ENCODE measurements at regions not wholly inside any gene's neighbourhood (a gene's known extent, or its start where the extent isn't known, plus 50 kb on each side); places are given as distances from the start of the nearest gene placed in this dataset.
"Not testable (repeated sequence)": the region's sequence is repeated elsewhere in the genome, so short reads cannot be mapped to it uniquely, and the experiment has no call there.

- not testable (repeated sequence) for DNase-seq
Observed at GRCh38 chr16:31581065-31581464, 53.4 kb downstream of the AHSP start.

- not testable (repeated sequence) for DNase-seq
Observed at GRCh38 chr16:31601737-31602384, 74.2 kb downstream of the AHSP start.

- no peak for DNase-seq
Observed at GRCh38 chr16:31618130-31618529, 90.4 kb downstream of the AHSP start.

GRCh38 chr16:31636433-31636832 is 108.7 kb downstream of the AHSP start:
- no peak for DNase-seq

- no peak for DNase-seq
Observed at GRCh38 chr16:31641279-31641678, 113.6 kb downstream of the AHSP start.

- not testable (repeated sequence) for DNase-seq
Observed at GRCh38 chr16:31655674-31656073, 128.0 kb downstream of the AHSP start.

- DNase-seq: no peak
Observed at GRCh38 chr16:31664683-31665482, 137.2 kb downstream of the AHSP start.

GRCh38 chr16:31674686-31675085 is 147.0 kb downstream of the AHSP start:
- no peak for DNase-seq

GRCh38 chr16:31676731-31677130 is 149.0 kb downstream of the AHSP start:
- DNase-seq: no peak

- DNase-seq: no peak
Observed at GRCh38 chr16:31678649-31679325, 151.1 kb downstream of the AHSP start.

GRCh38 chr16:31689331-31689730 is 161.6 kb downstream of the AHSP start:
- not testable (repeated sequence) for DNase-seq

GRCh38 chr16:31692338-31692737 is 164.6 kb downstream of the AHSP start:
- not testable (repeated sequence) for DNase-seq

- DNase-seq: no peak
Observed at GRCh38 chr16:31693733-31694132, 166.0 kb downstream of the AHSP start.

GRCh38 chr16:31694461-31694860 is 166.8 kb downstream of the AHSP start:
- no peak for DNase-seq

GRCh38 chr16:31695667-31696066 is 168.0 kb downstream of the AHSP start:
- DNase-seq: no peak

GRCh38 chr16:31696968-31697743 is 169.5 kb downstream of the AHSP start:
- DNase-seq: no peak

GRCh38 chr16:31697744-31698125 is 170.0 kb downstream of the AHSP start:
- no peak for DNase-seq

GRCh38 chr16:31698901-31699300 is 171.2 kb downstream of the AHSP start:
- no peak for DNase-seq

GRCh38 chr16:31699601-31700000 is 171.9 kb downstream of the AHSP start:
- DNase-seq: no peak

GRCh38 chr16:31700200-31700529 is 172.5 kb downstream of the AHSP start:
- DNase-seq: no peak

GRCh38 chr16:31700530-31701388 is 172.8 kb upstream of the ZNF267 start:
- DNase-seq: no peak

- no peak for DNase-seq
Observed at GRCh38 chr16:31701734-31702133, 171.9 kb upstream of the ZNF267 start.

Measured in SIG-M5 (cell line).